Lower leg skin (tissue), 4 donors: ENCODE measurements at regions not wholly inside any gene's neighbourhood (a gene's known extent, or its start where the extent isn't known, plus 50 kb on each side); places are given as distances from the start of the nearest gene placed in this dataset.

Experiments
- DNase-seq, 2 donors: peaks; one replicate each; pipeline ENCODE4 v3.0.0-alpha.2; 2019; ENCODE audit warnings: low spot score in 2 of 2
- H3K4me3 ChIP-seq: fragments of 200-600 bp; sonication (generic); 2 replicates; pipeline ENCODE4 v1.5.1; 2017; ENCODE audit warnings: mild to moderate bottlenecking, low read depth; ENCODE audit not compliant: poor library complexity, severe bottlenecking
- CTCF ChIP-seq, 3 donors: fragments of 450-650 bp; IDR thresholded peaks; one replicate each; pipeline ENCODE4 v1.5.1; 2016; ENCODE audit warnings: antibody characterized with exemption in 3 of 3, mild to moderate bottlenecking in 3 of 3, moderate library complexity in 2 of 3
- POLR2A ChIP-seq, 2 donors: fragments of 450-650 bp; IDR thresholded peaks; one replicate each; pipeline ENCODE4 v1.6.1; 2016 to 2017; ENCODE audit warnings: antibody characterized with exemption in 2 of 2, mild to moderate bottlenecking in 1 of 2, moderate library complexity in 1 of 2
- WGBS, 2 donors: methylation state at CpG; one replicate each; pipeline ENCODE4 v1.1.5; 2018; 5-methylcytosine and 5-hydroxymethylcytosine counted together
- intact Hi-C: fragments of 100-400 bp; cut with DNase I; formaldehyde crosslinking; loops from one replicate; pipeline ENCODE4 v1.15.0; 2023; ENCODE audit warnings: low total_unique reads

GRCh38 chr20:58016779-58017178, 211.7 kb downstream of the ANKRD60 start:
- no peak for DNase-seq
- WGBS, 2 donors = 85% methylated on average over 2 of the region's 2 CpGs
- TF ChIP-seq POLR2A (IDR thresholded peaks at IDR 0.05) = no peak
- no peak for TF ChIP-seq CTCF (IDR thresholded peaks at IDR 0.05)
- intact Hi-C loops = no loop called here
- H3K4me3 ChIP-seq = no peak overlapping the region

- 74 to 85% methylated on average over 5 of the region's 5 CpGs for WGBS, 2 donors
- peak in 1 of 2 donors; percentile 31 for DNase-seq
- TF ChIP-seq POLR2A (IDR thresholded peaks at IDR 0.05) (no peak), CTCF (IDR thresholded peaks at IDR 0.05) (no peak)
- intact Hi-C loops = no loop called here
- no peak overlapping the region for H3K4me3 ChIP-seq
Measured at GRCh38 chr20:58014628-58015315, 213.7 kb downstream of the ANKRD60 start.

GRCh38 chr20:58012731-58013510, 215.5 kb downstream of the ANKRD60 start:
- intact Hi-C loops = no loop called here
- H3K4me3 ChIP-seq = no peak overlapping the region
- TF ChIP-seq CTCF (IDR thresholded peaks at IDR 0.05) = no peak
- no peak for TF ChIP-seq POLR2A (IDR thresholded peaks at IDR 0.05)
- 71 to 78% methylated on average over 16 of the region's 16 CpGs for WGBS, 2 donors
- DNase-seq = peak in 1 of 2 donors; percentile 76

GRCh38 chr20:58011947-58012610, 216.4 kb downstream of the ANKRD60 start:
- DNase-seq = peak in 1 of 2 donors; percentile 57
- intact Hi-C loops = no loop called here
- 88 to 90% methylated on average over 11 of the region's 11 CpGs for WGBS, 2 donors
- no peak for TF ChIP-seq POLR2A (IDR thresholded peaks at IDR 0.05)
- no peak for TF ChIP-seq CTCF (IDR thresholded peaks at IDR 0.05)
- no peak overlapping the region for H3K4me3 ChIP-seq

- 87% methylated on average over 14 of the region's 14 CpGs for whole genome bisulfite sequencing, 2 donors
- intact Hi-C loops = no loop called here
- no peak overlapping the region for H3K4me3 ChIP-seq
- no peak for TF ChIP-seq CTCF (IDR thresholded peaks at IDR 0.05)
- TF ChIP-seq POLR2A (IDR thresholded peaks at IDR 0.05) = no peak
- peak in 1 of 2 donors; percentile 77 for DNase-seq
Measured at GRCh38 chr20:58011106-58011946, 217.1 kb downstream of the ANKRD60 start.
